OCI-LY1 (cell line): ENCODE measurements at regions not wholly inside any gene's neighbourhood (a gene's known extent, or its start where the extent isn't known, plus 50 kb on each side); places are given as distances from the start of the nearest gene placed in this dataset.

Source experiments
- H2AFZ ChIP-seq: fragments of 200-600 bp; sonication (generic), shearing (Covaris generic); 2 replicates; pipeline ENCODE4 v1.6.0; 2014; ENCODE audit warnings: antibody characterized with exemption, mild to moderate bottlenecking, low read length
- H3F3A ChIP-seq: fragments of 200-600 bp; sonication (generic), shearing (Covaris generic); 2 replicates; pipeline ENCODE4 v1.6.0; 2014; ENCODE audit warnings: mild to moderate bottlenecking, antibody characterized with exemption, low read length, moderate library complexity; ENCODE audit not compliant: insufficient read depth
- H3K27ac ChIP-seq: fragments of 200-600 bp; sonication (generic); 2 replicates; pipeline ENCODE4 v1.5.1; 2014; ENCODE audit warnings: low read length, mixed run types, mild to moderate bottlenecking, low read depth; ENCODE audit not compliant: poor library complexity, severe bottlenecking
- H3K27me3 ChIP-seq: fragments of 200-600 bp; sonication (generic); 2 replicates; pipeline ENCODE4 v1.6.0; 2014; ENCODE audit warnings: antibody characterized with exemption, mild to moderate bottlenecking, low read length, moderate library complexity; ENCODE audit not compliant: insufficient read depth
- H3K36me3 ChIP-seq: fragments of 200-600 bp; sonication (generic); 2 replicates; pipeline ENCODE4 v1.6.1; 2014; ENCODE audit warnings: mild to moderate bottlenecking, antibody characterized with exemption, low read length, moderate library complexity, mixed read lengths; ENCODE audit not compliant: insufficient read depth
- H3K4me1 ChIP-seq: fragments of 200-600 bp; sonication (generic); 2 replicates; pipeline ENCODE4 v1.5.1; 2014; ENCODE audit warnings: mild to moderate bottlenecking, low read length, moderate library complexity; ENCODE audit not compliant: insufficient read depth, severe bottlenecking
- H3K4me2 ChIP-seq: fragments of 200-600 bp; sonication (generic), shearing (Covaris generic); 2 replicates; pipeline ENCODE4 v1.6.1; 2014; ENCODE audit warnings: low read length
- H3K4me3 ChIP-seq: fragments of 200-600 bp; sonication (generic); 2 replicates; pipeline ENCODE4 v1.5.1; 2014; ENCODE audit warnings: low read length, low read depth, mild to moderate bottlenecking, mixed read lengths; ENCODE audit not compliant: poor library complexity, severe bottlenecking
- H3K79me2 ChIP-seq: fragments of 200-600 bp; shearing (Covaris generic); 2 replicates; pipeline ENCODE4 v1.6.1; 2016; ENCODE audit warnings: mixed run types, low read length, mixed read lengths; ENCODE audit not compliant: insufficient read depth
- H3K9ac ChIP-seq: fragments of 200-600 bp; sonication (generic), shearing (Covaris generic); 2 replicates; pipeline ENCODE4 v1.6.1; 2014; ENCODE audit warnings: mild to moderate bottlenecking, low read length, mixed read lengths
- H3K9me2 ChIP-seq: fragments of 200-600 bp; sonication (generic), shearing (Covaris generic); 2 replicates; pipeline ENCODE4 v1.6.1; 2014; ENCODE audit warnings: low read depth, mild to moderate bottlenecking, low read length, mixed read lengths
- H3K9me3 ChIP-seq: fragments of 200-600 bp; shearing (Covaris generic); 2 replicates; pipeline ENCODE4 v1.6.1; 2014; ENCODE audit warnings: low read length, mixed read lengths
- H4K20me1 ChIP-seq: fragments of 200-600 bp; sonication (generic), shearing (Covaris generic); 2 replicates; pipeline ENCODE4 v1.6.0; 2016; ENCODE audit warnings: mild to moderate bottlenecking, low read length; ENCODE audit not compliant: insufficient read depth
- CTCF ChIP-seq: fragments of 200-600 bp; sonication (generic), shearing (Covaris generic); IDR thresholded peaks from 2 replicates; pipeline ENCODE4 v1.5.1; 2017; ENCODE audit warnings: mild to moderate bottlenecking, antibody characterized with exemption, low read length, moderate library complexity, mixed read lengths
- EZH2 ChIP-seq: fragments of 200-600 bp; sonication (generic), shearing (Covaris generic); IDR thresholded peaks from 2 replicates; pipeline ENCODE4 v1.8.0; 2017; ENCODE audit warnings: borderline replicate concordance, mixed run types, mild to moderate bottlenecking, antibody characterized with exemption, low read length, moderate library complexity, mixed read lengths

GRCh38 chr6:827431-827830 lies 134.5 kb upstream of the EXOC2 start:
- no peaks in the 10 kb centered on the region for H3K9me2 ChIP-seq
- TF ChIP-seq CTCF = no peak
- TF ChIP-seq EZH2 = no peak
- H3K79me2 ChIP-seq = no peaks in the 10 kb centered on the region
- no peak overlapping the region for H3K4me2 ChIP-seq
- H3K36me3 ChIP-seq = no peaks in the 10 kb centered on the region
- H3K4me1 ChIP-seq = no peaks in the 10 kb centered on the region
- peaks cover 3% of the 10 kb centered on the region; the same call in 1 of the 2 replicates for H3K9me3 ChIP-seq
- H3K27me3 ChIP-seq = 0 out of 2 replicates have a peak, but pooled peaks cover 4% of the 10 kb centered on the region
- no peak overlapping the region for H3K9ac ChIP-seq
- no peak overlapping the region for H3K4me3 ChIP-seq
- H3F3A ChIP-seq = no peaks in the 10 kb centered on the region
- no peaks in the 10 kb centered on the region for H4K20me1 ChIP-seq
- no peak overlapping the region for H3K27ac ChIP-seq
- no peak overlapping the region for H2AFZ ChIP-seq

- Histone ChIP-seq H3K9ac (no peak overlapping the region), H3K9me2 (no peaks in the 10 kb centered on the region), H3K9me3 (no peaks in the 10 kb centered on the region), H3F3A (no peaks in the 10 kb centered on the region), H3K4me3 (no peak overlapping the region), H3K79me2 (no peaks in the 10 kb centered on the region), H3K4me1 (no peaks in the 10 kb centered on the region), H3K27ac (no peak overlapping the region), H3K27me3 (0 out of 2 replicates have a peak, but pooled peaks cover 5% of the 10 kb centered on the region), H3K36me3 (no peaks in the 10 kb centered on the region), H2AFZ (no peak overlapping the region), H4K20me1 (no peaks in the 10 kb centered on the region), H3K4me2 (no peak overlapping the region)
- TF ChIP-seq EZH2 = no peak
- no peak for TF ChIP-seq CTCF
Observed at GRCh38 chr6:819122-819521, 126.2 kb upstream of the EXOC2 start.

GRCh38 chr6:818196-818595 lies 125.3 kb upstream of the EXOC2 start:
- TF ChIP-seq CTCF = no peak
- TF ChIP-seq EZH2 = no peak
- no peaks in the 10 kb centered on the region for H4K20me1 ChIP-seq
- H3K4me3 ChIP-seq = no peak overlapping the region
- H2AFZ ChIP-seq = no peak overlapping the region
- H3F3A ChIP-seq = no peaks in the 10 kb centered on the region
- H3K27ac ChIP-seq = no peak overlapping the region
- H3K4me1 ChIP-seq = no peaks in the 10 kb centered on the region
- H3K9me3 ChIP-seq = no peaks in the 10 kb centered on the region
- H3K9ac ChIP-seq = no peak overlapping the region
- 0 out of 2 replicates have a peak, but pooled peaks cover 5% of the 10 kb centered on the region for H3K27me3 ChIP-seq
- no peaks in the 10 kb centered on the region for H3K36me3 ChIP-seq
- no peaks in the 10 kb centered on the region for H3K79me2 ChIP-seq
- no peak overlapping the region for H3K4me2 ChIP-seq
- no peaks in the 10 kb centered on the region for H3K9me2 ChIP-seq
